ENCODE measurements at regions not wholly inside any gene's neighbourhood (a gene's known extent, or its start where the extent isn't known, plus 50 kb on each side); places are given as distances from the start of the nearest gene placed in this dataset.
A peak's percentile ranks its signal among the peaks of the same experiment; 100 is the strongest.
"Not testable (repeated sequence)": the region's sequence is repeated elsewhere in the genome, so short reads cannot be mapped to it uniquely, and the experiment has no call there.

DNA sequence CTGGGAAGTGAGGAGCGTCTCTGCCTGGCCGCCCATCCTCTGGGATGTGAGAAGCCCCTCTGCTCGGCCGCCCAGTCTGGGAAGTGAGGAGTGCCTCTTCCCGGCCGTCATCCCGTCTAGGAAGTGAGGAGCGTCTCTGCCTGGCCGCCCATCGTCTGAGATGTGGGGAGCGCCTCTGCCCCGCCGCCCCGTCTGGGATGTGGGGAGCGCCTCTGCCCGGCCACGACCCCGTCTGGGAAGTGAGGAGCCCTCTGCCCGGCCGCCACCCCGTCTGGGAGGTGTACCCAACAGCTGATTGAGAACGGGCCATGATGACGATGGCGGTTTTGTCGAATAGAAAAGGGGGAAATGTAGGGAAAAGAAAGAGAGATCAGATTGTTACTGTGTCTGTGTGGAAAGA lies 173.9 kb upstream of the PRSS1 start:
- not testable (repeated sequence) for DNase-seq (ENCODE audit: low read depth in 4 of 4, low spot score in 1 of 4)

DNA sequence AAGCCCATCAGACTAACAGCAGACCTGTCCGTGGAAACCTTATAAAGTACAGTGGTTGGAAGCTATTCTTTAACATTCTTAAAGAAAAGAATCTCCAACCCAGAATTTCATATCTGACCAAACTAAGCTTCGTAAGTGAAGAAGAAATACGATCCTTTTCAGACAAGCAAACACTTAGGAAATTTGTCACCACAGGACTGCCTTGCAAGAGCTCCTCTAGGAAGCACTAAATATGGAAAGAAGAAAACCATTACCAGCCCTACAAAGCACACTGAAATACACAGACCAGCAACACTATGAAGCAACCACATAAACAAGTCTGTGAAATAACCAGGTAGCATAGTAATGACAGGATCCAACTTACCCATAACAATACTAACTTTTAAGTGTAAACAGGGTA lies 177.7 kb upstream of the PRSS1 start:
- no peak for DNase-seq (ENCODE audit: low read depth in 4 of 4, low spot score in 1 of 4)

DNA sequence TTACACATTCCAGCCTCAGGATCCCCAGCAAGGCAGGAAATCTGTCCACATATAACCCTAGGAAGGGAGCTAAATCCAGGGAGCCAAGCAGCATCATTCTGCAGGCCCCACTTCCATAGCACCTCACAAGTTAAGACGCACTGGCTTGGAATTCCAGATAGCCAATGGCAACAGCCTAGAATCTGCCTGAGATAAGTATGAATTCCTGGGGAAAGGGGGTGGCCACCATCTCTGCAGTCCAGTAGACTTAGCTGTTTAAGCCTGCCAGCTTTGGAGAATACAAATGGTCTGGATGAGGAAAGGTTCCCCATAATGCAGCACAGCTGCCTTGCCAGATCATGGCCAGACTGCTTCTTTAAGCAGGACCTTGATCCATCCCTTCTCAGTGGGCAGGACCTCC lies 179.4 kb upstream of the PRSS1 start:
- DNase-seq (ENCODE audit: low read depth in 4 of 4, low spot score in 1 of 4), result no peak

DNA sequence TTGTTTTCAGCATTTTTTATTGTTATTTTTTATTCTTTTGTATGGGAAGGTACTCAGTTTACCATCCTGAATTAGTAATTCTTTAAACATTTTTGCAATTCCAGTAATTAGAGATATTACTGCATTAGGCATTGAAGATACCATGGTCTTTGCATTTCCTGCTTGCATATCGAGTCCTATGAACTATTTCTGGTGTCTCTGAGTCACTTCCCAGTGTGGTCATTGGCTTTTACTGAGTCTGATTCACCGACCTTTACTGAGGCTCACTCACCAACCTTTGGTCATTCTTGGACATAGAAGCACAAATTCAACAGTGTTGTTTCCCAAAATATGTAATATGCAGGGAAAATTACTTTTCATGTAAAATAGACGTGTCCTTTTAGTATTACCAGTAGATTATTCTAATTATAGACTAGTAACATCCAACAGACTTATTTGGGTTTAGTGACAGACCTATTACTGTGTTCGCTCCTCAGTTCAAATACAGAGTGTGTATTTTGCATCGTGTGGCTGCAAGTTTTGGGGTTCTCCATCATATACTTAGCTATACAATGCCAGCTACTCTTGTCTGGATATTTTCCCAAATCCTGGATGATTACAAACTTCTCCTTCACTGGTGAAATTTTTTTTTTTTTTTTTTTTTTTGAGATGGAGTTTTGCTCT lies 180.7 kb upstream of the PRSS1 start:
- DNase-seq (ENCODE audit: low read depth in 4 of 4, low spot score in 1 of 4), result no peak

DNA sequence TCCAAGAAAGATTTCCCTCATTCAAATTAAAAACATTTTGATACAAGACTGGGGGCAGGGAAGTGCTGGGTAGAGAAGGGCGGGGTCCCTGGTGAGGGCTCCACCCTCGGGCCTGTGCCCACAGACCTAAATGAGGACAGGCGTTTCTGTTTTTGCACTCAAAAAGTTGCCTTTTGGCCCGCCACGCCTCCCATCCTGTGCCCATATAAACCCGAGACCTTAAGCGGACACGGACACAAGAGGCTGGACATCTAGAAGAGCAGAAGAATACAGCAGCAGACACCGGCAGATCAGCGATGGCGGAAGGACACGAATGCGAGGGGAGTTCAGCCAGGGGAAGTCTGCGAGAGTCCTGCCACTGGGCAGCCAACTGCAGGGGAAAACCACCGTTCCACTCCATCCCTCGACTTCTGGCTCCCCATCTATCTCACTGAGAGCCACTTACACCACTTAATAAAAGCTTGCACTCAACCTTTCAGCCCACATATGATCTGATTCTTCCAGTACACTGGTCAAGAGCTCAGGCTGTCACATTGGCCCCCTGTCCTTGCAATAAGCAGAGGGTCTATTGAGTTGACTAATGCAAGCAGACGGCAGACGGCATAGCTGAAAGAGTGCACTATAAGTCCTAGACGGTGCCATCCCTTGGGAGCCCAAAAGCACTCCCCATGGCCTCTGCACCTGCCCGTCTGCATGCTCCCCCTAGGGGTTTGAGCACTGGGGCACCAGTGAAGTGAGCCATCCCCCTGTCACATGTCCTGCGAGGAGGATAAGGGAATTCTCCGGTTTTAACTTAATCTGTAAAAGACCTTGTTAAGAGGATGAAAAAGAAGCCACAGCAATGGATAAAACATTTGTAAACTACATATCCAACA lies 181.8 kb upstream of the PRSS1 start:
- no peak for DNase-seq (ENCODE audit: low read depth in 4 of 4, low spot score in 1 of 4)

DNA sequence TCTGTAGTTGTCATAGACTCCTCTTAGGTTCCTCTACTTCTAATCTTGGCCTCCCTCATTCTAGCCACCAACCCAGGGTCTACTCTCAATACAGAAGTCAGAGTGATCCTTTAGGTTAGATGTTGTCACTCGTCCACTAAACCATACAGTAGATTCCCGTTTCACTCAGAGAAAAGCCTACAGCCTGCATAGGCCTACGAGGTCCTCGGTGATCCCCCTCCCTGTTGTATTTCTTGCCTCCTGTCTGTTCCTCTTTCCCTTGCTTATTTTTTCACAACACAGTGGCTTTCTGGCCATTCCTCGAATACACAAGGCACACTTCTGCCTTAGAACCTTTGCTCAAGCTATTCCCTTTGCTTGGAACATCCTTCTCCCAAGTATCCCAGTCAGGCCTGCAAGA lies 183.0 kb upstream of the PRSS1 start:
- no peak for DNase-seq (ENCODE audit: low read depth in 4 of 4, low spot score in 1 of 4)

DNA sequence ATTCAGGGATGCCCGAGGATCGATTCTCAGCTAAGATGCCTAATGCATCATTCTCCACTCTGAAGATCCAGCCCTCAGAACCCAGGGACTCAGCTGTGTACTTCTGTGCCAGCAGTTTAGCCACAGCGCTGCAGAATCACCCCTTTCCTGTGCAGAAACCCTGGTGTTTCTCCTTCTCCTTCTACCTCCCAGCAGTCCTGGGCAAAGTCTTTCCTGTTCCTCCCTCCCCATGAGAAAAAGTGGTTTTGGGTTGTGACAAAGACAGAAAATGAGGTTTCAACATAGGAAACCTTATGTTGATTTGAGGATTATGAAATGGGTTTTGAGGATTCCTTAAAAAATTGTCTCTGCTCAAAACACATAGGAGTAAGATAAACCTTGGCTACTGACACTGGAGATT lies 185.1 kb upstream of the PRSS1 start:
- not testable (repeated sequence) for DNase-seq (ENCODE audit: low read depth in 4 of 4, low spot score in 1 of 4)

DNA sequence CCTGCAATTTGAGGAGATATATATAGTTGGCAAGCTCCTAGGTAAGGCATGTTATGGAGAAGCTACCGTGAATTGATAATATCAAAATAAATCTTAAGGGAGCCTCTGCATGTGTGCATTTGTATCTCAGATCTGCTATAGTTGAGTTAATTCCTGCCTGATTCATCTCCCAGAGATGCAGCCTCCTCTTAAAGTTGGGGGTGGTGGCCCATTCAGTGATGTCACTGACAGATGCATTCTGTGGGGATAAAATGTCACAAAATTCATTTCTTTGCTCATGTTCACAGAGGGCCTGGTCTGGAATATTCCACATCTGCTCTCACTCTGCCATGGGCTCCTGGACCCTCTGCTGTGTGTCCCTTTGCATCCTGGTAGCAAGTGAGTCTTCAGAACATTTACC lies 185.8 kb upstream of the PRSS1 start:
- DNase-seq (ENCODE audit: low read depth in 4 of 4, low spot score in 1 of 4), result no peak

DNA sequence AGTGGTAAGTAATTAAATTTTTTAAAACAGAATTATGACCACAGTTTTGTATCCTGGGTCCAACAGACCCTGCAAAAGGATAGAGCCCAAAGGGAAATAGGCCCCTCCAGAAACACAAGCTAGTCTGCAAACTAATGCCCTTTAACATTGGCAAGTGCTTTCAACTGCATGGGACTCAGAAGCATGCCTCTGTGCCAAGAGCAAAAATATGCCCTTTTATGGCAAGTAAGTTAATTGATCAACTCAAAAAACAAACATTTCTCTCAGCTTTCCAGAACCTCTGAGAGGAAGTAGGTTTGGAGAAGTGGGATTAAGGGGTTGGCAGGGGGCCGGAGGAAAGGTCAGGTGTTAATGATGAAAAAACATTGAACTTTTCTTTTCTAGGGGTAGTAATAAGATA lies 186.6 kb upstream of the PRSS1 start:
- DNase-seq (ENCODE audit: low read depth in 4 of 4, low spot score in 1 of 4), result no peak

DNA sequence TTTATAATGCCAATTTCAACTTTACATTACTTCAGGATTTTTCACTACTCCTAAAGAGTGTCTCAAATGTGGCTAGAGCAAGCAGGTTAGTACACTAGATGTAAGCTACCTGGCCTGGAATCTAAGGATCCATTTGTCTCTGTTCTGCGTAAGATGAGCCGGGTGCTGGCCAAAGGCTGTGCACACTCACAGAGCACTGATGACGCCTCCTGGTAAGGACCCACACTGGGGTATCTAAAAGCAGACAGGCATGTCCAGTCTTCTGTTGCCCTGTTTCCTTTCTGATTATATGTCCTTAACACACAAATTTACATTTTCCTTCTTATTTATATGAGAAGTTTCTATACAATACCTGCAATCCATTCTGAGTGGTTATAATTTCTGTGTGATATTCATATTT lies 187.9 kb upstream of the PRSS1 start:
- not testable (repeated sequence) for DNase-seq (ENCODE audit: low read depth in 4 of 4, low spot score in 1 of 4)

DNA sequence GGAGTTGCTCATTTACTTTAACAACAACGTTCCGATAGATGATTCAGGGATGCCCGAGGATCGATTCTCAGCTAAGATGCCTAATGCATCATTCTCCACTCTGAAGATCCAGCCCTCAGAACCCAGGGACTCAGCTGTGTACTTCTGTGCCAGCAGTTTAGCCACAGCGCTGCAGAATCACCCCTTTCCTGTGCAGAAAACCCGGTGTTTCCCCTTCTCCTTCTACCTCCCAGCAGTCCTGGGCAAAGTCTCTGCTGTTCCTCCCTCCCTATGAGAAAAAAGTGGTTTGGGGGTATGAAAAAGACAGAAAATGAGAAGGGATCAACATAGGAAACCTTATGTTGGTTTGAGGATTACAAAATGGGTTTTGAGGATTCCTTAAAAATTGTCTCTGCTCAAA lies 188.5 kb upstream of the PRSS1 start:
- not testable (repeated sequence) for DNase-seq (ENCODE audit: low read depth in 4 of 4, low spot score in 1 of 4)

DNA sequence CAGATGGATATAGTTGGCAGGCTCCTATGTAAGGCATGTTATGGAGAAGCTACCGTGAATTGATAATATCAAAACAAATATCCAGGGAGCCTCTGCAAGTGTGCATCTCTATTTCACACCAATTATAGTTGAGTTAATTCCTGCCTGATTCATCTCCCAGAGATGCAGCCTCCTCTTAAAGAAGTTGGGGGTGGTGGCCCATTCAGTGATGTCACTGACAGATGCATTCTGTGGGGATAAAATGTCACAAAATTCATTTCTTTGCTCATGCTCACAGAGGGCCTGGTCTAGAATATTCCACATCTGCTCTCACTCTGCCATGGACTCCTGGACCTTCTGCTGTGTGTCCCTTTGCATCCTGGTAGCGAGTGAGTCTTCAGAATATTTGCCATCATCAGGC lies 189.1 kb upstream of the PRSS1 start:
- no peak for DNase-seq (ENCODE audit: low read depth in 4 of 4, low spot score in 1 of 4)

DNA sequence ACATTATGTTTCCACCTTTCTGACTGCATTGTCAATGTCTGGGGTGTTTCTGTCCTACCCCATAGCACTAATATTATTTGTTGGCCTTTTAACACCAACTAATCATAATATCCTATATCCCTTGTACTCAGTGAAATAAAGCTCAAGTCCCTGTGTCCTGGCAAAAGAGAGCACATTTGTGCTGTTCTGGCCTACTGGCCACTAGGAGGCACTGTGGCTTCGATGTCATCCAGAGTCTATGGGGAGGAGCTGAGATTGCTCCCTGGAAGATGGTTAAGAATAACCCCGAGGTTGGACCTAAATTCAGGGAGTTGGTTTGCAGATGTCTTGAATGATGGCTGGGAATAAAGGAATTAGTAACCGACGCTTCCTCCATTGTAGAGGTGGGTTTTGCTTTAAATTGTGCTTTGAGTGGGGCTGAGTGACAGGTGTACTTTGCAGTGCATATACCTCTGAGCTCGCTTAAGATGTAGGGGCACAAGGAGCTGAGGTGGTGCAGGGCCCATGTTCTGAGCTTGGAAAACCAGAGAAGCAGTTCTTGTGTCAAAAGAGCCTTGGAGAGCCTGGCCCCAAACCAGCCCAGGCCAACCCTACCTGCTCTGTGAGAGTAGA lies 191.2 kb upstream of the PRSS1 start:
- DNase-seq (ENCODE audit: low read depth in 4 of 4, low spot score in 1 of 4), result peak in 2 of 4 experiments; percentile 14 to 20

DNA sequence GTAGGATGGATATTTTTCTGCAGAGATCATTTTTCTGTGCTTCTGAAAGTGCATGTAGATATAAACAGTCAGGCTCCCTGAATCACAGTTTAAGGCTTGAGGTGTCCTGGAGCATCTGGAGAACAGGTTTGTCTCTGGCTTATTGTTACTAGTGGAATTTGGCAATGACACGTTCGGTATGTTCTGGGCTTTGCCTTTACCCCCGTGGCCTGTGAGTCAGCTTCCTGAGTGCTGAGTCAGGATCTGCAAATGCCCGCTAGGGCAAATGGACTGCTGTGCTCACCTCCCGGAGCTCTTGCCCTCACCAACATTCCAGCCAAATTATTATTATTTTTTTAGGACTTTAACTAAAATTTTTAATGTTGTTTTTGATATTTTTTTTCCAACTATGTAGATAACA lies 192.5 kb upstream of the PRSS1 start:
- DNase-seq (ENCODE audit: low read depth in 4 of 4, low spot score in 1 of 4), result no peak

DNA sequence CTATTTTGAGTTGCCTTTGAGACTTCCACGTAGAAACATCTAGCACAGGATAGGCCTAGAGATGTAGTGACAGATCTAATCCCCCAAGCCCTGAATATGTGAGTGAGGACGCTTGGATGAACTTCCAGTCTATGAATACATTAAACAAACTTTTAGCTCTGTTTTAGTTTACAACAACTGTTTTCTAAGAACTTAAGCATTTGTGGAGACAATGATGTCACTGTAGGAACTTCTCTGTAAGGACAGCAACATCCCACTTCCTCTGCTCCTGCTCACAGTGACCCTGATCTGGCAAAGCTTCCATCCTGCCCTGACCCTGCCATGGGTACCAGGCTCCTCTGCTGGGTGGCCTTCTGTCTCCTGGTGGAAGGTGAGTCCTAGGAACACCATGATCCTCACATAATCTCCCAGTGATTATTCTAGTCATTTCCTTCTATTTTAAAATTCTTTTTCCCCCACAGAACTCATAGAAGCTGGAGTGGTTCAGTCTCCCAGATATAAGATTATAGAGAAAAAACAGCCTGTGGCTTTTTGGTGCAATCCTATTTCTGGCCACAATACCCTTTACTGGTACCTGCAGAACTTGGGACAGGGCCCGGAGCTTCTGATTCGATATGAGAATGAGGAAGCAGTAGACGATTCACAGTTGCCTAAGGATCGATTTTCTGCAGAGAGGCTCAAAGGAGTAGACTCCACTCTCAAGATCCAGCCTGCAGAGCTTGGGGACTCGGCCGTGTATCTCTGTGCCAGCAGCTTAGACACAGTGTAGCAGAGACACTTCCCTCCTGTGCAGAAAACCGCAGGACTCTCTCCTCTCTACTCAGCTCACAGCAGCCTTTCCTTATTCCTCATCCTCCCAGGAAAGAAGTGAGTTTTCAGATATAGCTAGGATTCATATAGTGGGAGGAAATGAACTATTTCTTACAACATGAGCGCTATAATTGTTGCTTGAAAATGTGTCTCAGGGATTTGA lies 194.4 kb upstream of the PRSS1 start:
- DNase-seq (ENCODE audit: low read depth in 4 of 4, low spot score in 1 of 4), result no peak

DNA sequence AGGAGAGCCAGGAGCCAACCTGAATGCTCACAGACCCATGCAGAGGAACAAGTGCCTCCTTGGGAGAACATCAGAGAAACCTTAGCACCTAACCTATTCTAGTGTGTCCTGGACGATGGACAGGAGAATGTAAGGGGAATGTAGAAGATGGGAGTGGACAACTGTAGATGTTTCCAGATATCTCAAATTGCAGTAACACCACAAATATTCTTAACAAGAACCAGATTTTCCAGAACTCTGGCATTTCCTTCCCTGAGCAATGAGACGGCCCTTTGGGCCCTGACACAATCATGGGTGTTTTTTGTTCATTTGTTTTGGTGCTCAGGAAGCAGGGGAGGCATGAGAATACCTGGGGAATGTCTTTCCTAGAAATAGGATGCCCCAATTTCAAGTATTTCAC lies 196.1 kb upstream of the PRSS1 start:
- no peak for DNase-seq (ENCODE audit: low read depth in 4 of 4, low spot score in 1 of 4)

DNA sequence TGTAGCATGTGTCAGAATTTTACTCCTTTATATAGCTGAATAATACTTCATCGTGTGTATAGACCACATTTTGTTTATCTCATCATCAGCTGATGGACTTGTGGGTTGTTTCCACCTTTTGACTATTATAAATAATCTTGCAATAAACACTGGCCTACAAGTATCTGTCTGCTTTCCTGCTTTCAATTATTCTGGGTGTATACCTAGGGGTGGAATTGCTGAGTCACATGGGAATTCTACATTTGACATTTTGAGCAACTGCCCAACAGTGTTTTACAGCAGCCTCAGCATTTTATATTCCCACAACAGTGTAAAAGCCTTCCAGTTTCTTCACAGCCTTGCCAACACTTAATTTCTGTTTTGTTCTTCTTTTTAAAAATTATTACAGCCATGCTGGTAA lies 200.3 kb upstream of the PRSS1 start:
- no peak for DNase-seq (ENCODE audit: low read depth in 4 of 4, low spot score in 1 of 4)

DNA sequence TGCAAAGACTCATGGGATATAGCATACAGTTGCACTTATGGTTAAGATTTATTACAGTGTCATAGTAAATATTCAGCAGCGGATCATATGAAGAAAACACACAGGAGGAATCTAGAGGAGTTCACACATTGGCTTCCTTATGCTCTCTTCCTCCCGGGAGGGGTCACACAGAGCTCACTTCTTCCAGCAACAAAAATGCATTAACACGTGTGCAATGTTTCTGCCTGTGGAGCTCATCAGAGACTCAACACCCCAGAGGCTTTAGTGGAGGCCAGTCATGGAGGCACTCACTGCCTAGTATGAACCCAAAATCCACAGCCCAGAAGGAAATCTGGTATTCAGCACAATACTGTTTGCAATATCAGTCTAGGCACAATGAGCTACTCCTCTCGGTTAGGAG lies 202.8 kb upstream of the PRSS1 start:
- no peak for DNase-seq (ENCODE audit: low read depth in 4 of 4, low spot score in 1 of 4)

DNA sequence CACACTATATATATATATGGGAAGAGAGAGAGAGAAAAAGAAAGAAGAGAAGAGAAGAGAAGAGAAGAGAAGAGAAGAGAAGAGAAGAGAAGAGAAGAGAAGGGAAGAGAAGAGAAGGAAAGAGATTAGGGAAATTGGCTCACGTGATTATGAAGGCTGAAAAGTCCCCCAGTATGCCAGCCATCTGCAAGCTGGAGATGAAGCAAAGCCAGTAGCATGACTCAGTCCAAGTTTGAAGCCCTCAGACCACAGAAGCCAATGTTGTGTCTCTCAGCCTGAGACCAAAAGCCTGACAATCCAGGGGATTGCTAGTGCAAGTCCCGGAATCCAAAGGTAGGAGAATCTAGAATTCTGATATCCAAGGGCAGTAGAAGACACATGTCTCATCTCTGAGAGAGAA lies 206.3 kb upstream of the PRSS1 start:
- no peak for DNase-seq (ENCODE audit: low read depth in 4 of 4, low spot score in 1 of 4)

DNA sequence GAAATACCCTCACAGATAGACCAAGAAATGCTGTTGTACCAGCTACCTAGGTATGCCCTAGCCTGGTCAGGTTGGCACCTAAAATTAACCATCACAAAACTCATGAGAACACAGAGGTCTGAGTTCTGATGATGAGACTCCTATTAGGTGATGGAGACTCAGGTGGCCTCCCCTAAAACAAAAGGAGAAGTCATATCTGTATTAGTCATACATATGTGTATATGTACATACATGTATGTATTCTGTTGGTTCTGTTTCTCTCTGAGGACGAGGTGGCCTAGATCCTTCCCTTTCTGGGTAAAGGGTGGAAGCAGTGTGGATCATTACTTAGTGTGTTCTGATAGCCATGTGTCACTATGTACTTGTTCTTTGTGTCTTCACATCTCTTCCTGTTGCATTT lies 207.2 kb upstream of the PRSS1 start:
- no peak for DNase-seq (ENCODE audit: low read depth in 4 of 4, low spot score in 1 of 4)

DNA sequence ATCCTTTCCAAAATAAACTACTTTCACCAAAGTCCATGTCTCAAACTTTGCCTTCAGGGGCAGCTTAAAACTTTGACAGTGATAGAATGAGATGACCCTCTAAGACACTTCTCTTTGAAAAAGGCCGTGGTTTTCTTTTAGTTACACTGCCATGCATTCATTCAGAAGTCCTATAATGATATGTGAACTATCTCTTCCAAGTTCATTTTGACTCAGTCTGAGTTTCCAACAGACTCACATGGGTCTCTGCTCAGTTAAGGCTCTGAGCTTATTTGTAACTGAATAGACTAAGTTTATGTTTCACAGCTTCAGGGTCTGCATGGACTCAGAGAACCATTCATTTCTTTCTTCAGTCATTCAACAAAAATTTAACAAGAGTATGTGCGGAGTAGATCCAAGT lies 208.9 kb upstream of the PRSS1 start:
- no peak for DNase-seq (ENCODE audit: low read depth in 4 of 4, low spot score in 1 of 4)
